AG09319 (cell line): ENCODE measurements at regions not wholly inside any gene's neighbourhood (a gene's known extent, or its start where the extent isn't known, plus 50 kb on each side); places are given as distances from the start of the nearest gene placed in this dataset.

Experiments
- DNase-seq: peaks from one replicate; pipeline ENCODE4 v3.0.0-alpha.2; 2010; ENCODE audit warnings: low read depth; ENCODE audit errors: extremely low read depth
- CTCF ChIP-seq: IDR thresholded peaks from 2 replicates; pipeline ENCODE4 v1.5.1; 2011; ENCODE audit warnings: low read depth, mild to moderate bottlenecking, inconsistent platforms, low read length, moderate library complexity

GRCh38 chr4:156556336-156556735, 415.3 kb downstream of the PDGFC start:
- no peak for DNase-seq
- TF ChIP-seq CTCF = no peak

- no peak for TF ChIP-seq CTCF
- no peak for DNase-seq
These were observed 417.9 kb downstream of the PDGFC start for GRCh38 chr4:156553659-156554058.

- TF ChIP-seq CTCF = no peak
- DNase-seq = no peak
These were observed 423.7 kb downstream of the PDGFC start for GRCh38 chr4:156547891-156548290.

- peak; percentile 47 for DNase-seq
- TF ChIP-seq CTCF = no peak
These were observed 424.2 kb downstream of the PDGFC start for GRCh38 chr4:156547439-156547838.

- no peak for DNase-seq
- no peak for TF ChIP-seq CTCF
These were observed 426.4 kb downstream of the PDGFC start for GRCh38 chr4:156545003-156545785.

GRCh38 chr4:156539376-156539775, 432.2 kb downstream of the PDGFC start:
- no peak for TF ChIP-seq CTCF
- DNase-seq = no peak

GRCh38 chr4:156538651-156539257, 432.8 kb downstream of the PDGFC start:
- TF ChIP-seq CTCF = no peak
- no peak for DNase-seq
